GM21515 (cell line): ENCODE measurements at regions not wholly inside any gene's neighbourhood (a gene's known extent, or its start where the extent isn't known, plus 50 kb on each side); places are given as distances from the start of the nearest gene placed in this dataset.
"Not testable (repeated sequence)": the region's sequence is repeated elsewhere in the genome, so short reads cannot be mapped to it uniquely, and the experiment has no call there.

Experiments used
- ATAC-seq: cut with Tn5 transposase; IDR thresholded peaks from one replicate; pipeline ENCODE4 v1.9.1; 2021; ENCODE audit not compliant: unreplicated experiment

- ATAC-seq = no peak
Observed at GRCh38 chr1:185478877-185479276, 161.8 kb upstream of the IVNS1ABP start.

DNA sequence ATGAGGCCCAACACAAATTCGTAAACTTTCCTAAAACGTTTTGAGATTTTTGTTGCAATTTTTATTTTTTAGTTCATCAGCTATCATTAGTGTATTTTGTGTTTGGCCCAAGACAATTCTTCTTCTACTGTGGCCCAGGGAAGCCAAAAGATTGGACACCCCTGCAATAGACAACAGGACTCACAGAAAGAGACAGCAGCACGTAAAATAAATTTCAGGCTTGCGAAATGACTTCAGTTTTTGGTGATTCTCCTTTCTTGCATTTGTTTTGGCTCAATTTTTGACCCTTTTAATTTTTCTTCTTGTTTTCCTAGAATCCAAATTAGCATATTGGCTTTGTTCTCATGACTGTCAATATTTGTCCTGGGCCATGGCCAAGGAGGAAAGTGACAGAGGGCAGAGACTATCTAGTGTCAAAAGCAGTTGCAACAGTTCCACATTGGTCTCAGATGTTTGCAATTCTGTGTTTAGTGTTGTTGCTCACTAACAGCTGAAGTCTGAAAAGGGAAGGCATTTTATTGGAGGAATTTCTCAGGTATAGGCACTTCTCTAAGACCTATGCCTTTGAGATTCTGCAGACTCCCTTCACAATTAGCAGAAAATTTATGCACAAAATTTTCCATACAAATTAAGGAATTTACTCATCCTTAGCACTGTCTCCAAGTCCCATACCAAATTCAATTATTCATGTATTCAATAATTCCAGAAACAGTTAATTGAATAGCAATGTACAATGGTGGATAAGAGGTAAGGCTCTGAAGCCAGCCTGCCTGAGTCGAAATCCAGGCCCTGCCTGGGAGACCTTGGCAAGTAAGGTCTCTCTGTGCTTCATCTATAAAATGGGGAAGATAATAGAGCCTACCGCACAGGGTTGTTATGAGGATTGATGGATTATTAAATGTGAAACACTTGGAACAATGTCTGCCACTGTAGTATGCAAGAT lies 160.9 kb upstream of the IVNS1ABP start:
- no peak for ATAC-seq

- ATAC-seq = no peak
Observed at GRCh38 chr1:185474440-185475149, 157.6 kb upstream of the IVNS1ABP start.

GRCh38 chr1:185473186-185473585 lies 156.1 kb upstream of the IVNS1ABP start:
- ATAC-seq = no peak

- no peak for ATAC-seq
Observed at GRCh38 chr1:185468626-185469025, 151.6 kb upstream of the IVNS1ABP start.

DNA sequence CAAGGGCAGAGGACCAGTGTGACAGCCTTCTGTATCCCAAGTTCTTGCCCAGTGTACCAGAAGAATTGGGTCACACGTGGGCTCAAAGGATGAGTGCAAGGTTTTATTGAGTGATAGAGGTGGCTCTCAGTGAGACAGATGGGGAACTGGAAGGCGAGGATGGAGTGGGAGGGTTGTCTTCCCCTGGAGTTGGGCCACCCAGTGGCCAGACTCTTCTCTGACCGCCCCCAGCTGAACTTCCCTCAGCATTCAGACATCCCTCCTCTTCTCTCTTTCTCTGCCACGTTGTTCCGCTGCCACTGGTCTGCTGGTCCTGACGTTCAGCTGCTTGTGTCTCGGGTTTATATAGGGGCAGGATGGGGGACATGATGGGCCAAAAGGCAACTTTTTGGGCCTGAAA lies 150.1 kb upstream of the IVNS1ABP start:
- no peak for ATAC-seq

GRCh38 chr1:185464777-185465176 lies 147.7 kb upstream of the IVNS1ABP start:
- no peak for ATAC-seq

DNA sequence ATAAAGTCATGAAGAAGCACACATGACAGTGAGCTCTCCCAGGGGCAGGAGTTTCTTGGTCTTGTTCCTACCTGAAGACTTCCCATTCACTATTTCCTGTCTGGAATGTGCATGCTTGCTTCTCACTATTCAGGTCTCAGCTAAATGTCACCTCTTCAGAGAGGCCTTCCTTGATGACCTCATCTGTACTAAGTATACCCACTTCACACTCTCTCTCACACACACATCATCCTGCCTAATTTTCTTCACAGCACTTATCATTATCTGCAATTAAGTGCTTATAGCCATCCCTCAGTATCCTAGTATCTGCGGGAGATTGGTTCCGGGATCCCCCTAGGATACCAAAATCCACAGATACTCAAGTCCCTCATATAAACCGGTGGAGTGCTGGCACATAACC lies 146.4 kb upstream of the IVNS1ABP start:
- ATAC-seq = no peak

GRCh38 chr1:185463011-185463410 lies 146.0 kb upstream of the IVNS1ABP start:
- ATAC-seq = no peak

- ATAC-seq = not testable (repeated sequence)
Observed at GRCh38 chr1:185460723-185461122, 143.7 kb upstream of the IVNS1ABP start.

- ATAC-seq = no peak
Observed at GRCh38 chr1:185459141-185459540, 142.1 kb upstream of the IVNS1ABP start.

GRCh38 chr1:185458670-185459069 lies 141.6 kb upstream of the IVNS1ABP start:
- no peak for ATAC-seq

DNA sequence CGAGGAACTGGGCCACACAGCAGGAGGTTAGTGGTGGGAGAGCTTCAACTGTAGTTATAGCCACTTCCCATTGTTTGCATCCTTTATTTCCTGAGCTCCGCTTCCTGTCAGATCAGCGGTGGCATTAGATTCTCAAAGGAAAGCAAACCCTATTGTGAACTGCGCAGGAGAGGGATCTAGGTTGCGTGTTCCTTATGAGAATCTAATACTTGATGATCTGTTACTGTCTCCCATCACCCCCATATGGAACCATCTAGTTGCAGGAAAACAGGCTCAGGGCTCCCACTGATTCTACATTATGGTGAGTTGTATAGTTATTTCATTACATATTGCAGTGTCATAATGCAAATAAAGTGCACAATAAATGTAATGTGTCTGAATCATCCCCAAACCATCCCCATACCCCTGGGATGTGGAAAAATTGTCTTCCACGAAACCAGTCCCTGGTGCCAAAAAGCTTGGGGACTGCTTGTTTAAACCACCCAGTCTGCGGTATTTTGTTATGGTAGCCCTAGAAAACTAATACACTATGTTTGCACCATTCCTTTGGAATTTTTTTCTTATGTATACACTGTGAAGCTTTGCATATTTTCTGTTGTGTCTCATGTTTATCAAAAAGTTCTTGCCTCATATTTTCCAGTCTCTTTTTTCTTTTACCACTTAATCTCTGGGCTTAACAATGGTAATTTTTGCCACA lies 136.6 kb upstream of the IVNS1ABP start:
- ATAC-seq = no peak

DNA sequence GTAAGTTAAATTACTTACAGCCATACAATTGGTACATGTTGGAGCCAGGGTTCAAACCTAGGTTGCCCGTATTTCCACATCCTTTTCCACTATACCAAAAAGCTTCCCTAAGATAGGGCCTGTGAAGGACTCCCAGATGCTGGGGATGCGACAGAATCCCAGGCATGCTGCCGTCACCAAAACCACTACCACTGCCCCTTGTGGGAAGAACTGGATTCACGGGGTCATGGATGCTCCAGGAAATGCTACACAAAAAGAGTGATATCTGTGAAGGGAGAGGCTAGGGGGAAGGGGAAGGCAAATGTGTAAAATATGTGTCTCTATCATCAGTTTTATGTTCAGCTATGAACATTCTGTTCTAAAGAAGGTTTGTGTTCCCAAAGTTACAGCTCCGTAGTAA lies 133.9 kb upstream of the IVNS1ABP start:
- no peak for ATAC-seq

DNA sequence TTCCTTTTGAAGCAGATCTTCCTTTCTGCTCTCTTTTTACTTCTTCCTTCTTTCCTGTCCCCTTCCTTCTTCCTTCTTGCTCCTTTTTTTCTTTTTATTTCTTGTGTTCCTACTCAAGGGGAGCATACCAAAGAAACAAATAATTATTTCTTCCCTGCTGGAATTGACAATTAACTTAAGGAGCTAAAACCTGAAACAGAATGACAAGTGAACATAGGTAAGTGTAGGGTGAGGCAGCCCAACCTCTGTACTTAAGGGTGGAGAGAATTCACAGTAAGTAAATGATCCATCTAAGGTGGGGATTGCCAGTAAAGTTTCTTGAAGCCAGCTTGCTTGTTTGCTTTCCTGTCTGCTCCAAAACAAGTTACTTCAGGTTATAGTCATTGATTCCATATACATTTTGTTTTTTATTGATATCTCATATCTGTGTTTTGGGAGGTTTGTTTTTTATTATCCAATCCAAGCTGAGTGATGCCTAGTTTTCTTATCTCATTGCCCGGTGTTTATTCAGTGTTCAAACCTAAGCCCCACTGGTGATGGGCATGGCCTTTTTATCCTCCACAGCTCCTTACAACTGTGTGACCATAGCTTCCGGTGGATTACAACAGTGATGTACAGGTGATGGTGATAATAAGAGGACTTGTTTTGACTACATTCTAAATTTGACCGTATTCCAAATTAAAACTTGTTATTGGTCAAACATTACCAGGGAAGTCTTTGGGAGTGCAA lies 133.2 kb upstream of the IVNS1ABP start:
- no peak for ATAC-seq

DNA sequence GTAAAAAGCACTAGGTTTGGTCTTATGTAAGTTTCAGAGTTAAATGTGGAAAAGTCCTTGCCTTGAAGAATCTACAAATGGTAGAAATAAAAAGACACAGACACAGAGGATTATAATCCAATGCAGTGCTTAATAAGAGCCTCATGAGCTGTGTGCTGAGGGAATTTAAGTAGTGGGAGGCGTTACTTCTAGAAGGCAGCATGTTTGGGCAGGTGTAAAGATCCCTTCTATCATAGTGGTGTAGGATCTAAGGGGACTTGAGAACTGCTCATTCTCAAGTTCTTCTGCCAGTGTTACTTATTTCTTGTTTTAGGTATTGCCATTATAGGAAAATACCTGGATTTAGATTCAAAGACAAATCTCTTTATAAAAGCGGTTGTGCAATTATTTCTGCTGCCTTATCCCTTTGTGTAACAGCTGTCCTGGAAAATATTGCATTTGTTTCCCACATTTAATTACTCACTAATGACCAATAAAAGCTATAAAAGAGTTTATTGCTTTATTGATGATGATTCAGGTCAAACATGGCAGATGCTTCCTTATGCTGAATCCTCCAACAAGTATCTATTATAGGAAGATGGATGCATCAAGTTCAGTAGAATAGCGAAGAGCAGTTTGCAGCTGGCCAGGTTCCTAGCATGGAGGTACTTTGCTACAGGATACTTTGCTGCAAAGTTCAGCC lies 132.5 kb upstream of the IVNS1ABP start:
- no peak for ATAC-seq

DNA sequence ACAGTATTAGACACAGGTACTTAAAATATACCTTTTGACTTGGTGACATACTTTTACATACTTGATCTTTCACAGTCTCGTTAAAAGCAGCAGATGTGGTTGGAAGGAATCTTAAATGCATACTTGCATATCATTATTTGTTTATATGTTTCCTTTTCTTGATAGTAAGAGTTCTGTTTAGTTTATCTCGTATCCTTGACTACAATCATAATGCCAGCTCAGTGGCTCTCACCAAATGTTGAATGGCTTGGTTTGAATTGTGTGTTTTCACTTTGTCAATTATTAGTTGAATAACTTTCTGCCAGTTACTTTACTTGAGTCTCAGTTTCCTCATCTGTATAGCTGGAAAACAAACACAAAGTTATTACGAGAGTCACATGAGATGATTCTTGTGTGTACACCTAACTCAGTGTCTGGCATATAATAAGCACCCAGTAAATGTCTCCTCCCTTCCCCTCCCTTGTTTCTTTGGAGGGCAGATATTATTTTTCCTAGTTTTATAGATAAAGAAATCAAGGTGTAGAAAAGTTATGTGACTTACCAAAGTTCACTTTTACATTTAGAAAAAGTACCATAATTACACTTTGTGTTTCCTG lies 131.6 kb upstream of the IVNS1ABP start:
- no peak for ATAC-seq

GRCh38 chr1:185446131-185446530 lies 129.1 kb upstream of the IVNS1ABP start:
- ATAC-seq = no peak

- no peak for ATAC-seq
Observed at GRCh38 chr1:185445594-185445993, 128.6 kb upstream of the IVNS1ABP start.

- ATAC-seq = no peak
Observed at GRCh38 chr1:185444676-185445075, 127.6 kb upstream of the IVNS1ABP start.
